ENCODE measurements at regions not wholly inside any gene's neighbourhood (a gene's known extent, or its start where the extent isn't known, plus 50 kb on each side); places are given as distances from the start of the nearest gene placed in this dataset.
A peak's percentile ranks its signal among the peaks of the same experiment; 100 is the strongest.

GRCh38 chr13:111883571-111884343 lies 183.2 kb upstream of the SOX1 start:
- no peaks in the 10 kb centered on the region for H3K4me1 ChIP-seq (ENCODE audit: control insufficient read depth, insufficient read depth, low read length, poor library complexity, severe bottlenecking)
- Mint-ChIP-seq H3K27ac (peak overlapping the region in 1 of 3 donors; percentile 79), H3K4me3 (no peak overlapping the region), H3K27me3 (no peaks in the 10 kb centered on the region), H3K9me3 (peaks cover 0 to 6% (median 0%) of the 10 kb centered on the region in 7 donors), H3K4me1 (no peaks in the 10 kb centered on the region), H3K36me3 (no peaks in the 10 kb centered on the region)
- H3K9me3 ChIP-seq (ENCODE audit: control insufficient read depth in 2 of 2, low read length in 2 of 2), result no peaks in the 10 kb centered on the region
- H3K27me3 ChIP-seq (ENCODE audit: control insufficient read depth, insufficient read depth, low read length), result no peaks in the 10 kb centered on the region
- no peak overlapping the region for H3K27ac ChIP-seq (ENCODE audit: insufficient read depth, low read length, poor library complexity, severe bottlenecking)
- ATAC-seq (ENCODE audit: low read depth in 2 of 2) (no peak), DNase-seq (no peak)
- no peaks in the 10 kb centered on the region for H3K36me3 ChIP-seq (ENCODE audit: control insufficient read depth, insufficient read depth, low read length)
- no peak overlapping the region for H3K4me3 ChIP-seq (ENCODE audit: low read depth, low read length)

GRCh38 chr13:111886217-111886945 lies 180.6 kb upstream of the SOX1 start:
- H3K9me3 ChIP-seq (ENCODE audit: control insufficient read depth in 2 of 2, low read length in 2 of 2), result no peaks in the 10 kb centered on the region
- H3K9me3 Mint-ChIP-seq, result peaks cover 0 to 8% (median 3%) of the 10 kb centered on the region in 7 donors

GRCh38 chr13:111893071-111893606 lies 173.8 kb upstream of the SOX1 start:
- Mint-ChIP-seq H3K4me3 (no peak overlapping the region), H3K9me3 (peaks cover 0 to 12% (median 8%) of the 10 kb centered on the region in 7 donors), H3K36me3 (no peaks in the 10 kb centered on the region), H3K27ac (no peak overlapping the region), H3K27me3 (peaks cover 36% of the 10 kb centered on the region), H3K4me1 (no peaks in the 10 kb centered on the region)
- no peaks in the 10 kb centered on the region for H3K4me1 ChIP-seq (ENCODE audit: control insufficient read depth, insufficient read depth, low read length, poor library complexity, severe bottlenecking)
- no peak overlapping the region for H3K4me3 ChIP-seq (ENCODE audit: low read depth, low read length)
- DNase-seq (no peak), ATAC-seq (ENCODE audit: low read depth in 2 of 2) (no peak)
- no peak overlapping the region for H3K27ac ChIP-seq (ENCODE audit: insufficient read depth, low read length, poor library complexity, severe bottlenecking)
- H3K36me3 ChIP-seq (ENCODE audit: control insufficient read depth, insufficient read depth, low read length), result no peaks in the 10 kb centered on the region
- H3K9me3 ChIP-seq (ENCODE audit: control insufficient read depth in 2 of 2, low read length in 2 of 2), result no peaks in the 10 kb centered on the region
- H3K27me3 ChIP-seq (ENCODE audit: control insufficient read depth, insufficient read depth, low read length), result peaks cover 10% of the 10 kb centered on the region

More at GRCh38 chr13:111886217-111886945, 180.6 kb upstream of the SOX1 start:
- Mint-ChIP-seq H3K36me3 (no peaks in the 10 kb centered on the region), H3K27me3 (peaks cover 10% of the 10 kb centered on the region), H3K27ac (no peak overlapping the region), H3K4me3 (no peak overlapping the region), H3K4me1 (no peaks in the 10 kb centered on the region)
- H3K36me3 ChIP-seq (ENCODE audit: control insufficient read depth, insufficient read depth, low read length), result no peaks in the 10 kb centered on the region
- H3K27me3 ChIP-seq (ENCODE audit: control insufficient read depth, insufficient read depth, low read length), result no peaks in the 10 kb centered on the region
- no peaks in the 10 kb centered on the region for H3K4me1 ChIP-seq (ENCODE audit: control insufficient read depth, insufficient read depth, low read length, poor library complexity, severe bottlenecking)
- H3K4me3 ChIP-seq (ENCODE audit: low read depth, low read length), result no peak overlapping the region
- H3K27ac ChIP-seq (ENCODE audit: insufficient read depth, low read length, poor library complexity, severe bottlenecking), result no peak overlapping the region
- no peak for DNase-seq
- ATAC-seq (ENCODE audit: low read depth in 2 of 2), result no peak

- Mint-ChIP-seq H3K4me3 (no peak overlapping the region), H3K9me3 (peaks cover 0 to 12% (median 8%) of the 10 kb centered on the region in 7 donors), H3K4me1 (no peaks in the 10 kb centered on the region), H3K27me3 (peaks cover 36% of the 10 kb centered on the region), H3K27ac (no peak overlapping the region), H3K36me3 (no peaks in the 10 kb centered on the region)
- no peaks in the 10 kb centered on the region for H3K4me1 ChIP-seq (ENCODE audit: control insufficient read depth, insufficient read depth, low read length, poor library complexity, severe bottlenecking)
- peaks cover 10% of the 10 kb centered on the region for H3K27me3 ChIP-seq (ENCODE audit: control insufficient read depth, insufficient read depth, low read length)
- H3K27ac ChIP-seq (ENCODE audit: insufficient read depth, low read length, poor library complexity, severe bottlenecking), result no peak overlapping the region
- no peak overlapping the region for H3K4me3 ChIP-seq (ENCODE audit: low read depth, low read length)
- no peaks in the 10 kb centered on the region for H3K9me3 ChIP-seq (ENCODE audit: control insufficient read depth in 2 of 2, low read length in 2 of 2)
- H3K36me3 ChIP-seq (ENCODE audit: control insufficient read depth, insufficient read depth, low read length), result no peaks in the 10 kb centered on the region
- ATAC-seq (ENCODE audit: low read depth in 2 of 2) (no peak), DNase-seq (no peak)
Measured at GRCh38 chr13:111893607-111894443, 173.1 kb upstream of the SOX1 start.

- no peaks in the 10 kb centered on the region for H3K36me3 Mint-ChIP-seq
- DNase-seq (no peak), ATAC-seq (ENCODE audit: low read depth in 2 of 2) (no peak)
- peaks cover 0 to 11% (median 8%) of the 10 kb centered on the region in 7 donors for H3K9me3 Mint-ChIP-seq
- Histone ChIP-seq H3K4me3 (ENCODE audit: low read depth, low read length) (no peak overlapping the region), H3K27me3 (ENCODE audit: control insufficient read depth, insufficient read depth, low read length) (peaks cover 10% of the 10 kb centered on the region), H3K9me3 (ENCODE audit: control insufficient read depth in 2 of 2, low read length in 2 of 2) (no peaks in the 10 kb centered on the region), H3K36me3 (ENCODE audit: control insufficient read depth, insufficient read depth, low read length) (no peaks in the 10 kb centered on the region), H3K4me1 (ENCODE audit: control insufficient read depth, insufficient read depth, low read length, poor library complexity, severe bottlenecking) (no peaks in the 10 kb centered on the region), H3K27ac (ENCODE audit: insufficient read depth, low read length, poor library complexity, severe bottlenecking) (no peak overlapping the region)
- no peaks in the 10 kb centered on the region for H3K4me1 Mint-ChIP-seq
- H3K27me3 Mint-ChIP-seq, result peaks cover 27% of the 10 kb centered on the region
- peak overlapping the region in 1 of 3 donors; percentile 81 for H3K27ac Mint-ChIP-seq
- no peak overlapping the region for H3K4me3 Mint-ChIP-seq
Measured at GRCh38 chr13:111895896-111896821, 170.8 kb upstream of the SOX1 start.

GRCh38 chr13:111897178-111897845 lies 169.6 kb upstream of the SOX1 start:
- Histone ChIP-seq H3K27ac (ENCODE audit: insufficient read depth, low read length, poor library complexity, severe bottlenecking) (no peak overlapping the region), H3K4me1 (ENCODE audit: control insufficient read depth, insufficient read depth, low read length, poor library complexity, severe bottlenecking) (no peaks in the 10 kb centered on the region), H3K36me3 (ENCODE audit: control insufficient read depth, insufficient read depth, low read length) (no peaks in the 10 kb centered on the region), H3K9me3 (ENCODE audit: control insufficient read depth in 2 of 2, low read length in 2 of 2) (no peaks in the 10 kb centered on the region), H3K27me3 (ENCODE audit: control insufficient read depth, insufficient read depth, low read length) (peaks cover 7% of the 10 kb centered on the region), H3K4me3 (ENCODE audit: low read depth, low read length) (no peak overlapping the region)
- Mint-ChIP-seq H3K36me3 (no peaks in the 10 kb centered on the region), H3K4me1 (no peaks in the 10 kb centered on the region), H3K27me3 (peaks cover 22% of the 10 kb centered on the region), H3K27ac (peak overlapping the region in 1 of 3 donors; percentile 87), H3K4me3 (no peak overlapping the region), H3K9me3 (peaks cover 0 to 10% (median 4%) of the 10 kb centered on the region in 7 donors)
- ATAC-seq (ENCODE audit: low read depth in 2 of 2), result no peak
- DNase-seq, result no peak
